ENCODE measurements at regions not wholly inside any gene's neighbourhood (a gene's known extent, or its start where the extent isn't known, plus 50 kb on each side); places are given as distances from the start of the nearest gene placed in this dataset.

GRCh38 chr7:118870187-118870586, 645.7 kb downstream of the ANKRD7 start:
- TF ChIP-seq CTCF (IDR thresholded peaks at IDR 0.05; ENCODE audit: insufficient read depth, low read depth, low read length) (peak; percentile 9), EZH2 (IDR thresholded peaks at IDR 0.05; ENCODE audit: insufficient read depth, low read length) (no peak)

All from astrocyte (in vitro differentiated cells and primary cell).